T-helper 1 cell treated with Interleukin-12 subunit alpha and Interleukin-12 subunit beta and Interleukin-4 antibody, amounts not matched to agents 30 ng/mL and 1 ng/mL, for 36 hours (primary cell): ENCODE measurements at regions not wholly inside any gene's neighbourhood (a gene's known extent, or its start where the extent isn't known, plus 50 kb on each side); places are given as distances from the start of the nearest gene placed in this dataset.

Experiments
- intact Hi-C: fragments of 100-400 bp; cut with micrococcal nuclease; formaldehyde crosslinking; loops from one replicate; pipeline ENCODE4 v1.15.1; 2024

DNA sequence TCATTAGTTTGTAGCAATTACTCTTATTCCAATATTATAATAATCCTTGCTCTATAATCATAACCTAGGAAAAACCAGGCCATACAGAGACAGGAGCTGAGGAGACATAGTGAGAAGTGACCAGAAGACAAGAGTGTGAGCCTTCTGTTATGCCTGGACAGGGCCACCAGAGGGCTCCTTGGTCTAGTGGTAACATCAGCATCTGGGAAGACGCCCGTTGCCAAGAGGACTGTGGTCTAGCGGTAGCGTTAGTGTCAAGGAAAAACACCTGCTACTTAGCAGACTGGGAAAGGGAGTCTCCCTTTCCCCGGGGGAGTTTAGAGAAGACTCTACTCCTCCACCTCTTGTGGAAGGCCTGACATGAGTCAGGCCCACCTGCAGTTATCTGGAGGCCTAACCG lies 97.0 kb downstream of the F11 start:
- intact Hi-C loops = loop anchor here (1.0 kb wide), 1 partner anchor 224 kb away; no protein-coding TSS in a partner anchor

DNA sequence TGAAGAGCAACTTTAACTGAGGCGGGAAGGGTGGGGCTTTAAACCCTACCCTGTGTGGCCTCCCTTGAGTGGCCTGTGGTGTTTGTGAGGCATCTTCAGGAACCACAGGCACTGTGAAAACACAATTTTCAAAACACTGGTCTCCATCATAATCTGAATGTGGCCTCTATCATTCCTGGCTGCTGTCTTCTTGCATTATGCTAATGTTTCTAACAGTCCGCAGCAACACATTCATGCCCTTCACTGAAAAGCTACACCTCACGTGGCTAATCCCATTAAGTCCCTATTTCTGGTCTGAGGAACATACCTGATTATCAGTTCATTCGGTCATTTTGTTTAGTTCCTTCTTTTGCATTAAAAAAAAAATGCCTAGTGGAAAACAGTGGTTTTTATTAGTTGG lies 94.6 kb downstream of the F11 start:
- intact Hi-C loops = no loop called here

DNA sequence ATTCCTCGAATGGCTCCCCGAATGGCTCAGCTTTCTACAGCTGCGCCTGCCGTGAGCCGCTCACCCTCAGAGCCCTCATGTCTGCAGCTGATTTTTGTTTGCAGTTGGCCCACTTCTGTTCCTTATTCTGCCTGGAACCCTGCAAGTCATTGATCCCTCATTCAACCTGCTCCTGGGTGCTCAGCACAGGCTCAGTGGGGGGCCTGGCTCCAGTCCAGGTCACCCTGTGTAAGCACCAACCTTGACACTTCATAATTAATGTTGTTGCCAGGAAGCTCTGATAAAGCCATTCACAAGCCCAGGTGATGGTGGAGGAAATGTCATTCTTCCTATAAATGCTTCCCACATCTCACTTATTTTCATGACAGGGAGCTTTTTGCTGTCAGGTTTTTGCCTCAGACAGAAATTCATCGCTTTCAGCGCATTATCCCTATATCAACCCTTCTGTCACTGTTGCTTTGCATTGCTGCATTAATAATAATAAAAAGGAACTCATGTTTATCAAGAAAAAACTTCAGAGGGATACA lies 85.7 kb downstream of the F11 start:
- intact Hi-C loops = no loop called here

DNA sequence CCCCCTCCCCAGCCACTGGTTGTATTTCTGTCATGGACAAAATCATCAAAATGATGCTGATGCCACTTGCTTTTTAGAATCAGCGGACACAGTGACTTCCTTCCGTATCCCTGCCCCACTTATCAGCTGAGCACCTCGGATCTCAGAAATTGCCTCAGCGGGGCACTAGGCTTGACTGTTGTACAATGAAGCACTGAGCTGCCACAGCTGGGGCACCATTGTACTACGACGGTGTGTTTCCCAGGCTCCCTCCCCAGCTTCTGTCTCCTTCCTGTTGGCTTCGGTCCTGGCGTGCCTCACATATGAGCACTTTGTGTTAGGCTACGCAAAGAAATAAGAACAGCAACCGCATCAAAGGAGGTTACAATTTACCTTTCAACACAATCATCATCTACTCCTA lies 82.4 kb downstream of the F11 start:
- intact Hi-C loops = no loop called here

DNA sequence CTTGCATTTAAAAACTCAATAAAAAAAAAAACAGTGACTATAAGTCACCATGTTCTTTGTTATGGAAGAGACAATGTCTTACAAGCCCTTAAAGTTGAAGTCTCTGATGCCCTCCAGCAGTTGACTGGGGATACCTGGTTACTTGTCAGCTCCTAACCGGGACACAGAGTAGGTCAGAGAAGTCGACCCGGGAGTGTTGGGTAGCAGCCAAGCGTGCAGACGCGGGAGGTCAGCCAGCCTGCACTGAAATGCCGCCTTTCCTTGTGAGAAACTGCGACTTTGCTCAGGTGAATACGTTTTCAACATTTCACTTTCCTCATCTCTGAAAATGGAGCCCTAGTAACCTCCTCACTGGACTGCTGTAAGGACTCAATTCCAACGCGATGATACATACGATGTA lies 81.8 kb downstream of the F11 start:
- intact Hi-C loops = no loop called here

DNA sequence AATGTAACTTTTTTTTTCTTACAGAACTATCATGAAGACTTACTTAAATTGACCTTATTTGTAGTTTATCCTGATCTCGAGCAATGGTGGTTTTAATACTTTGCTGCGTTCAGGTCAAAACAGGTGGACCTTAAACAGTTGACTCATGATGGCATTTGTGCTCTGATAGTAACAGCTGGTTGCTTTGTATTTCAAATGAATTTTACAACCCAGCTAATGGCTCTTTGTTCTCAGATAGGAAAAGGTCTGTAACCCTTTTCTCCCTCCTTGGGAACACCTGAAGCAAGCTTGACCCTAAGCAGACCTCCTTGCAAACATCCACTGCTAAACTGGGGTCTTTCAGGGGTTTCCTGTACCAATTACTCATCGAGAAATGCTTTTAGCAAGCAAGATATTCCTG lies 79.2 kb downstream of the F11 start:
- intact Hi-C loops = no loop called here

DNA sequence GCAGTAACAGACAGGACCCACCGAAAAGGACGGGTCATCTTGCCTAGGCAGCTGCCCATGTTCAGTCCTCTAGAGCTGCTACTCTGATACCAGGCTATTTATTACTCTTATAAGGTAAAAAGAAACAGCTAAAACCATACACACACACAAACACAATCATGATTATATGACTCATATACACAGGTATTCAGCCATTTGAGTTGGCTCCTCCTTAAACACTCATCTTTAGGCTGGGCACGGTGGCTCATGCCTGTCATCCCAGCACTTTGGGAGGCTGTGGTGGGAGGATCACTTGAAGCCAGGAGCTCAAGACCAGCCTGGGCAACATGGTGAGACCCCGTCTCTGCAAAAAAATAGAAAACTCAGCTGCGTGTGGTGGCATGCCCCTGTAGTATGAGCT lies 76.6 kb downstream of the F11 start:
- intact Hi-C loops = no loop called here

DNA sequence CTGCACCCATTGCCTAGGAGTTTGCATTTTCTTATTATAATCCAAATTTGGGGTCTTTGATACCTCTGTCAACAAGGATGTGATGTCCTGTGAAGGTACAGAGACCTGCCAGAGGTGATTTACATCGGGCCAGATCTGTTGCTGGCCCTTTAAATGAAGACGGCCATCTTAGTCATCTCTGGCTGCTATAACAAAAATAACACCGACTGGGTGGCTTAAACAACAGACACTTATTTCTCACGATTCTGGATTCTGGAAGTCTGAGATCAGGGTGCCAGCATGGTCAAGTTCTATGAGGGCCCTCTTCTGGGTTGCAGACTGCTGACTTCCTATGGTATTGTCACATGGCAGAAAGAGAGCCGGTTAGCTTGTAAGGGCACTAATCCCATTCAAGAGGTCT lies 75.7 kb downstream of the F11 start:
- intact Hi-C loops = no loop called here
